ENCODE measurements at regions not wholly inside any gene's neighbourhood (a gene's known extent, or its start where the extent isn't known, plus 50 kb on each side); places are given as distances from the start of the nearest gene placed in this dataset.

DNA sequence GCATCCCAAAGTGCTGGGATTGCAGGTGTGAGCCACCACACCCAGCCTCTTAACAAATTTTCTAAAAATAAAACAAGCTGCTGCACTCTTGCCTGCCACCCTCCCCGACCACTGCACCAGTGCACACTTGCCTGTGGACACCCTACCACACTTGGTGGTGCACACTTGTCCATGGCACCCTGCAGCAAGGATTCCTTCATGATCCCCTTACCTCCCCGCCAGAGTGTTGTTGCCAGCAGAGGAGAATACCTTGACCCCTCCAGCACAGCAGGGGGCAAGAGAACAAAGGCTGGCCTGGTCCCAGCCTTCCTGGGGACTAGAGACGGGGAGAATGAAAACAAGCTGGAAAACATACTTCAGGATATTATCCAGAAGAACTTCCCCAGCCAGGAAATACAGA is 65.9 kb upstream of the KCND2 start:
- H3K4me3 ChIP-seq (ENCODE audit: insufficient read depth, low read depth, low read length): no peak overlapping the region
- H3K27ac ChIP-seq (ENCODE audit: insufficient read depth, low read depth, low read length, poor library complexity, severe bottlenecking): no peak overlapping the region
- H3K27me3 ChIP-seq (ENCODE audit: control insufficient read depth, insufficient read depth, low read length, poor library complexity, severe bottlenecking): no peaks in the 10 kb centered on the region
- no peaks in the 10 kb centered on the region for H3K4me1 ChIP-seq (ENCODE audit: control insufficient read depth, insufficient read depth, low read length)
- no peaks in the 10 kb centered on the region for H3K36me3 ChIP-seq (ENCODE audit: control insufficient read depth, insufficient read depth, low read length)
- 88 to 94% methylated on average over 3 of the region's 3 CpGs for WGBS, 2 experiments
- H3K9me3 ChIP-seq (ENCODE audit: control insufficient read depth, low read length): no peaks in the 10 kb centered on the region

DNA sequence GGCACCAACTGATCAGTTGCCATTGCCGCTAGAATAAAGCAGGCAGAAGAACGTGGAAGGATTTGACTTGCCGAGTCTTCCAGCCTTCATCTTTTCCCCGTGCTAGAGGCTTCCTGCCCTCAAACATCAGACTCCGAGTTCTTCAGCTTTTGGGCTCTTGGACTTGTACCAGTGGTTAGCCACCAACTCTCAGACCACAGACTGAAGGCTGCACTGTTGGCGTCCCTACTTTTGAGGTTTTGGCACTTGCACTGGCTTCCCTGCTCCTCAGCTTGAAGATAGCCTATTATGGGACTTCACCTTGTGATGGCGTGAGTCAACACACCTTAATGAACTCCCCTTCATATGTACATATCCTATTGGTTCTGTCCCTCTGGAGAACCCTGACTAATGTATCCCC is 57.3 kb upstream of the KCND2 start:
- no peak overlapping the region for H3K27ac ChIP-seq (ENCODE audit: insufficient read depth, low read depth, low read length, poor library complexity, severe bottlenecking)
- H3K36me3 ChIP-seq (ENCODE audit: control insufficient read depth, insufficient read depth, low read length): no peaks in the 10 kb centered on the region
- 94 to 95% methylated on average over 7 of the region's 7 CpGs for WGBS, 2 experiments
- H3K4me1 ChIP-seq (ENCODE audit: control insufficient read depth, insufficient read depth, low read length): no peaks in the 10 kb centered on the region
- no peak overlapping the region for H3K4me3 ChIP-seq (ENCODE audit: insufficient read depth, low read depth, low read length)
- no peaks in the 10 kb centered on the region for H3K27me3 ChIP-seq (ENCODE audit: control insufficient read depth, insufficient read depth, low read length, poor library complexity, severe bottlenecking)
- no peaks in the 10 kb centered on the region for H3K9me3 ChIP-seq (ENCODE audit: control insufficient read depth, low read length)

DNA sequence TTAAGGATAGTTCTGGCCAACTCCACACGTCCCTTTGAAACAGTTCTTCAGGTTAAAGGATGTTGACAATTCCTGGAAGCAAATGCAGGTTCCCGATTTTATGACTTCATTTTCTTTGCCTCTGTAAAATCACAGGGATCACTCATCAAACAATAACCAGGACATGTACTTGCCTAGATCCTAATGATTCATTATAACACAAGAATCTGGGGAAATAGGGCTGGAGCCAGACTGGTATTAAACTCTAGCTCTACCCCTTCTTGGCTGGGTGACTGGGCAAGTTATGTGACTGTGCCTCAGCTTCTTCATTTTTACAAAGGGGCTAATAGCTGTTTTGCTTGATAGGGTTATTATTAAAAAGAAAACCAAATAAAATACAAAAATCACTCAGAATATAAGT is 56.0 kb upstream of the KCND2 start:
- Histone ChIP-seq H3K36me3 (ENCODE audit: control insufficient read depth, insufficient read depth, low read length) (no peaks in the 10 kb centered on the region), H3K4me1 (ENCODE audit: control insufficient read depth, insufficient read depth, low read length) (no peaks in the 10 kb centered on the region), H3K4me3 (ENCODE audit: insufficient read depth, low read depth, low read length) (no peak overlapping the region), H3K27ac (ENCODE audit: insufficient read depth, low read depth, low read length, poor library complexity, severe bottlenecking) (no peak overlapping the region), H3K9me3 (ENCODE audit: control insufficient read depth, low read length) (no peaks in the 10 kb centered on the region), H3K27me3 (ENCODE audit: control insufficient read depth, insufficient read depth, low read length, poor library complexity, severe bottlenecking) (no peaks in the 10 kb centered on the region)
- WGBS, 2 experiments: 87 to 96% methylated on average over 2 of the region's 2 CpGs

DNA sequence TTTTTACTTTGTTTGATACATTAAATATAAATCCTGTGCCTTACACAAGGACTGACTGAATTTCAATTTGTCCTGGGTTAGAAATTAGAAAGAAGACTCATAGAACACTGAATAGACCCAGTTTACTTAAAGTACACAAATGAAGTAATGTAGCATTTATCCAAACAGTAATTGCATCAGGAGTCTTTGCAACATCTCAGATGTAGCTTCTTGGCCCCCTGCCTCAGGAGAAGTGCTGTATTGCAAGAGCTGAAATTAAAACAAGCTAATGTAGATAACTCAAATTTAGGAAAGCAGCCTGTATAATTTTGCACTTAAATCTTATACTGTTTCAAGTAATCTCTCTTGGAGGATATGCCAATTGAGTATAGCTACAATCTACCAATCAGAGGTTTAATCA is 54.3 kb upstream of the KCND2 start:
- no peaks in the 10 kb centered on the region for H3K27me3 ChIP-seq (ENCODE audit: control insufficient read depth, insufficient read depth, low read length, poor library complexity, severe bottlenecking)
- H3K4me1 ChIP-seq (ENCODE audit: control insufficient read depth, insufficient read depth, low read length): no peaks in the 10 kb centered on the region
- no peak overlapping the region for H3K4me3 ChIP-seq (ENCODE audit: insufficient read depth, low read depth, low read length)
- no peak overlapping the region for H3K27ac ChIP-seq (ENCODE audit: insufficient read depth, low read depth, low read length, poor library complexity, severe bottlenecking)
- no peaks in the 10 kb centered on the region for H3K9me3 ChIP-seq (ENCODE audit: control insufficient read depth, low read length)
- no peaks in the 10 kb centered on the region for H3K36me3 ChIP-seq (ENCODE audit: control insufficient read depth, insufficient read depth, low read length)

DNA sequence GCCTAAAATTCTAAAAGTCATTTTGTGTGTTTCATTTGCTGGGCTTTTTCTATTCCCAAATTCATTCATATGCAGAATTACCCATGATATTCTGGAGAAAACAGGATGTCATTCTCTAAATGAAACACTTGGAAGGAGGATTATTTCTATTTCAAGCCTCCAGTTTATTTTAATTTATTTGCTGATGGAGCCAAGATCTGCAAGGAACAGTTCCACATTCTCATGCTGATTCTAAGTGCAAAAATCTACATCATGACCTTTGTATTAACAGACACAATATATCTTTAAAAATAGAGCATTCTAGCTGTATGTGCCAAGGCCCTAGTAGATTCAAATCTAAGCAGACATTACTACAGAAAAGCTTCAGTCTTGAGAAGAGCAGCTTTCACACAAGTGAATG is 51.3 kb upstream of the KCND2 start:
- Histone ChIP-seq H3K4me1 (ENCODE audit: control insufficient read depth, insufficient read depth, low read length) (no peaks in the 10 kb centered on the region), H3K4me3 (ENCODE audit: insufficient read depth, low read depth, low read length) (no peak overlapping the region), H3K36me3 (ENCODE audit: control insufficient read depth, insufficient read depth, low read length) (no peaks in the 10 kb centered on the region), H3K27ac (ENCODE audit: insufficient read depth, low read depth, low read length, poor library complexity, severe bottlenecking) (no peak overlapping the region), H3K27me3 (ENCODE audit: control insufficient read depth, insufficient read depth, low read length, poor library complexity, severe bottlenecking) (no peaks in the 10 kb centered on the region), H3K9me3 (ENCODE audit: control insufficient read depth, low read length) (no peaks in the 10 kb centered on the region)

All from ectodermal cell (in vitro differentiated cells).